ENCODE measurements at regions not wholly inside any gene's neighbourhood (a gene's known extent, or its start where the extent isn't known, plus 50 kb on each side); places are given as distances from the start of the nearest gene placed in this dataset.

DNA sequence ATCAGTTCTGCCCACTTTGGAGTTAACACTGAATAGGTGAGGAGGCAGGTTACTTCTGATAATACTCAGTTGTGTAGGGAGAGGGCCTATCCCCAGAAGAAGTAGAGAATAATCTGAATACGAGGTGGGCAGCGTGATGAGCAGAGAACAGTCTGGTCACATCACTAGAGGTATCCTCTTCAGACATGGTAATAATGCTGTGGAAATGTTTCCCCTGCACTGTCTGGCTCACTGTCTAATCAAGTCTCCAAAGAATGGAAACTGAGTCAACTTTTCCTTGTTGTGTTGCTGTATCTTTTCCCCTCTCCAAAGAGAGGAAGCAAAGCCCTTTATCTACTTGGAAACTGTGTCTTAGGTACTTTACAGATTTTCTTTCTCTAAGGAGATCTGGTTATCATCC lies 110.9 kb upstream of the ANKRD55 start:
- Histone ChIP-seq H3K4me3 (no peak overlapping the region), H3K9me3 (ENCODE audit: low read depth) (no peaks in the 10 kb centered on the region), H3K27me3 (no peaks in the 10 kb centered on the region), H3K36me3 (no peaks in the 10 kb centered on the region), H3K4me1 (ENCODE audit: low read depth) (no peaks in the 10 kb centered on the region), H3K27ac (no peak overlapping the region)
- TF ChIP-seq, protein P1, sequence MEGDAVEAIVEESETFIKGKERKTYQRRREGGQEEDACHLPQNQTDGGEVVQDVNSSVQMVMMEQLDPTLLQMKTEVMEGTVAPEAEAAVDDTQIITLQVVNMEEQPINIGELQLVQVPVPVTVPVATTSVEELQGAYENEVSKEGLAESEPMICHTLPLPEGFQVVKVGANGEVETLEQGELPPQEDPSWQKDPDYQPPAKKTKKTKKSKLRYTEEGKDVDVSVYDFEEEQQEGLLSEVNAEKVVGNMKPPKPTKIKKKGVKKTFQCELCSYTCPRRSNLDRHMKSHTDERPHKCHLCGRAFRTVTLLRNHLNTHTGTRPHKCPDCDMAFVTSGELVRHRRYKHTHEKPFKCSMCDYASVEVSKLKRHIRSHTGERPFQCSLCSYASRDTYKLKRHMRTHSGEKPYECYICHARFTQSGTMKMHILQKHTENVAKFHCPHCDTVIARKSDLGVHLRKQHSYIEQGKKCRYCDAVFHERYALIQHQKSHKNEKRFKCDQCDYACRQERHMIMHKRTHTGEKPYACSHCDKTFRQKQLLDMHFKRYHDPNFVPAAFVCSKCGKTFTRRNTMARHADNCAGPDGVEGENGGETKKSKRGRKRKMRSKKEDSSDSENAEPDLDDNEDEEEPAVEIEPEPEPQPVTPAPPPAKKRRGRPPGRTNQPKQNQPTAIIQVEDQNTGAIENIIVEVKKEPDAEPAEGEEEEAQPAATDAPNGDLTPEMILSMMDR (IDR thresholded peaks at IDR 0.05; ENCODE audit: low read depth, low read length): no peak
- no peak for DNase-seq (ENCODE audit: low read depth in 1 of 2, low spot score in 1 of 2)

DNA sequence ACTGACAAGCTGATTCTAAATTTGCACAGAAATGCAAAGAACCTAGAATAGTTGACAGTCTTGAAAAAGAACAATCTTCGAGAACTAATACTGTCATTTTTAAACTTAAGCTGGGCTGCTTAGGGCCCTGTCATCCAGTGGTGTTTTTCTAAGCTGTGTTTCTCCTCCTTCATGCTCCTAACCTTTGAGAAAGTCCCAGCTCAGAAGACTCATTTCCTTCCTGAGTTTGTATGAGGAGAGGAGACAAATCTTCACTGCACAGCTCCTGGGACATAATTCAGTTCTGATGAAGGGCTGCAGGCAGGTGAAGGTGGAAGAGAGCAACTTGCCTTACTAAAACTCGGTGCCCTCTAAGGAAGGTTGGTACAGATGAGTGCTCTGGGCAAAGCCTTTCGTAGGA lies 109.5 kb upstream of the ANKRD55 start:
- Histone ChIP-seq H3K4me1 (ENCODE audit: low read depth) (no peaks in the 10 kb centered on the region), H3K36me3 (no peaks in the 10 kb centered on the region), H3K4me3 (no peak overlapping the region), H3K27ac (no peak overlapping the region), H3K27me3 (no peaks in the 10 kb centered on the region), H3K9me3 (ENCODE audit: low read depth) (no peaks in the 10 kb centered on the region)
- no peak for DNase-seq (ENCODE audit: low read depth in 1 of 2, low spot score in 1 of 2)
- TF ChIP-seq, protein P1 (IDR thresholded peaks at IDR 0.05; ENCODE audit: low read depth, low read length): no peak

DNA sequence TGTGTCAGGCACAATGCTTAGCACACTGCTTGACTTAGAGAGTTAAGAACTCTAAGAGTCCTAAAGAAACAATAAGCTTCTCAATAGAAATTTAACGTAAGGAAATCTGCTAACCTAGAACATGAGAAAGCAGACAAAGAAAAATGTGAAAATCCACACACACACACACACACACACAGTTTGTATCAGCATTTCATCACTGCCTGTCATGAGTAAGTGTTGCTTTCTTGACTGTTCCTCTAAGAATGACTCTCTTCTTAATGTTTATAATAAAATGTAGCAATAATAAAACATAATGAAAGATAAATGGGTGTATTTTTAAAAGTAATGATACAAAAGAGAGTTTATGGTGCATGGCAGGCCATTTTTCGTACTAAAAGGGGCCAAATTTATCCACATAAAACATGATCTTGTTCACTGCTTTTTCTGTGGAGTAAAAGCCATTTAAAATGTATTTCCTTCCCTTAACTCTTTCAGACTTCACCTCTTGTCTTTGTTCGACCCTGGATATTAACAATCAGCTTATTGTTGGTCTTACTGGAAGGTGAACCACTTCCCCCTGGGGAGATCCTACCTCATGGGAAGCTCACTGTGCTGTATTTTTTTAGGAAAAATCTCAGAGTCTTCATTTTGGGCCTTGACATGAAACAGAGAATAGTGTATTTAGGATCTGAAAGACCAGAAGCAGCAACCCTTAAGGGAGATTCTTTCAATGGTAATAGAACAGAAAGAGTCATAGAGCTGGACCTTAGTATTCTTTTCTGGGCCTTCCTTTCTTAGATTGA lies 107.3 kb upstream of the ANKRD55 start:
- Histone ChIP-seq H3K4me1 (ENCODE audit: low read depth) (no peaks in the 10 kb centered on the region), H3K9me3 (ENCODE audit: low read depth) (no peaks in the 10 kb centered on the region), H3K27ac (no peak overlapping the region), H3K4me3 (no peak overlapping the region), H3K27me3 (no peaks in the 10 kb centered on the region), H3K36me3 (no peaks in the 10 kb centered on the region)
- TF ChIP-seq, protein P1 (IDR thresholded peaks at IDR 0.05; ENCODE audit: low read depth, low read length): no peak
- DNase-seq (ENCODE audit: low read depth in 1 of 2, low spot score in 1 of 2): peak in 1 of 2 donors; percentile 32

DNA sequence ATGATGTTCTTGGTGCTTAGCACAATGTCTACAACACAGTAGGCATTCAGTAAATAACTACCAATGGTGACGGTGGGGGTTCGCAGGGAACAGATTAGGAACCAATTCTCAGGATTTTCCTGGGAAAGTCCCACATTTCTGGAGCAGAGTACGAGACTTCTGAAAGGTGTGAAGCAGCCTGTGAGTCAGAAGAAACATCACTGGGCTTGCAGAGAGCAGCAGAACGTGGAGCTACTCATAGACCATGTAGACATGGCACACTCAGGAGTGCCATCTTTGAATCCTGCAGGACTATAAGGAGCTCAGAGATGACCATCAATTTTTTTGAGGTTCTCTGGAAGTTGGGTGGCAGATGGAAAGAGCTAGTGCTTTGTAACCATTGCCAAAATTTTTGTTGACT lies 106.6 kb upstream of the ANKRD55 start:
- no peak overlapping the region for H3K27ac ChIP-seq
- H3K36me3 ChIP-seq: no peaks in the 10 kb centered on the region
- TF ChIP-seq, protein P1 (IDR thresholded peaks at IDR 0.05; ENCODE audit: low read depth, low read length): no peak
- no peaks in the 10 kb centered on the region for H3K4me1 ChIP-seq (ENCODE audit: low read depth)
- no peak overlapping the region for H3K4me3 ChIP-seq
- no peaks in the 10 kb centered on the region for H3K9me3 ChIP-seq (ENCODE audit: low read depth)
- H3K27me3 ChIP-seq: no peaks in the 10 kb centered on the region
- DNase-seq (ENCODE audit: low read depth in 1 of 2, low spot score in 1 of 2): no peak

DNA sequence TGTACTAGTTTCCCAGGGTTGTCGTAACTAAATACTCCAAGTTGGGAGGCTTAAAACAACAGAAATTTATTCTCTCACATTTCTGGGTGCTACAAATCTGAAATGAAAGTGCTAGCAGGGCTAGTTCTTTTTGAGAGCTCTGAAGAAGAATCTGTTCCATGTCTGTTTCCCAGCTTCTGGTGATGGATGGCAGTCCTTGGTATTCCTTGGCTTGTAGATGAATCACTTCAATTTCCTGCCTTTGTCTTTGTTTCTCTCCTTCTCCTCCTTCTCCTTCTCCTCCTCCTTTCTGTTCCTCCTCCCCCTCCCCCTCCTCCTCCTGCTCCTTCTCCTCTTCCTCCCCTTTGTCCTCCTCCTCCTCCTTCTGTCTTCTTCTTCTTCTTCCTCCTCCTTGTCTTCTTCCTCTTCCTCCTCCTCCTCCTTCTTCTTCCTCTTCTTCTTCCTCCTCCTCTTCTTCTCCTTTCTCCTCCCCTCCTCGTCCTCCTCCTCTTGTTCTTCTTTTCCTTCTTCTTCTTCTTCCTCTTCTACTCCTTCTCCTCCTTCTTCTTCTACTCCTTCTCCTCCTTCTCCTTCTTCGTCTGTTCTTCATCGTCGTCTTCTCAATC lies 104.7 kb upstream of the ANKRD55 start:
- no peaks in the 10 kb centered on the region for H3K9me3 ChIP-seq (ENCODE audit: low read depth)
- no peaks in the 10 kb centered on the region for H3K4me1 ChIP-seq (ENCODE audit: low read depth)
- TF ChIP-seq, protein P1 (IDR thresholded peaks at IDR 0.05; ENCODE audit: low read depth, low read length): no peak
- no peaks in the 10 kb centered on the region for H3K27me3 ChIP-seq
- no peak overlapping the region for H3K4me3 ChIP-seq
- H3K27ac ChIP-seq: no peak overlapping the region
- no peak for DNase-seq (ENCODE audit: low read depth in 1 of 2, low spot score in 1 of 2)
- H3K36me3 ChIP-seq: no peaks in the 10 kb centered on the region
